ENCODE measurements at regions not wholly inside any gene's neighbourhood (a gene's known extent, or its start where the extent isn't known, plus 50 kb on each side); places are given as distances from the start of the nearest gene placed in this dataset.

DNA sequence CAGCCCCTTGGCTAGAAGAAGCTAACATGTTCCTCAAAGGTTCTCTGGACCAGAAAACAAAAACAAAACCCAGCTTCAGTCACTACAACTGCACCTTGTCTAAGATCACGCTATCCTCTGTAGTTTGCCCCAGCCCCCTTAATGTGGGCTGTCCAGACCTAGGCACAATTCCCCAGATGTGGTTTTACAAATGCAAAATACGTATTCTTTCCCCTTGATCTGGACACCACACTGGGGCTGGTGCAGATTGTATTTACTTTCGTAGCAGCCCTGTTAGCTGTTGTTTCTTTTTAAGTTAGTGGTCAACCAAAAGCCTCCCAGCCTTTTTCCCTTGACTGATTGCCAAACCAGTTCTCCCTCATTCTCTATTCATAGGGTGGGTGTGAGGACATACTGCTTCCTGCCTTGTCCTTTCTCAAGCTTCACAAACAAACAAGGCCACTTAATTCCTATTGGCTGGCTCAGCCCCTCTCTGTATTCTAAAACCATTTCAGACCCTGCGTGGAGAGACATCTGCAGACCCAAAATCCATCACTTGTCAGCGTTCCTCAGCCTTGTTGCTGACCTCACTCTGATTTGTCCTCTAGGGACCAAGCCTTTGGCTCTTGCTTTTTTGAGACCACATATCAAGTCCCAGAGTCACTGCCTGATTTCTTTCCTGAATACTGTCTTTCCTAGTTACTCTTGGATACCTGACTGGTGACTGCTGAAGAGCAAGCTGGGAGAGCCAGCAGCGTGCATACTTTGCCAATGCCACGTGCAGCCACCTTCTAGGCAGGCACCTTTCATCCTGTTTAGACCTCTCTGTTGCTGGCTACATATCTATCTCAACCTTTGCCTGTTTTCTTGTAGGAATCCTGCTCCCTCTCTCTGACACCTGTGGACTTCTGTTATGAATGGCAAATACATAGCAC lies 96.4 kb upstream of the RAB3GAP2 start:
- TF ChIP-seq, protein P1, sequence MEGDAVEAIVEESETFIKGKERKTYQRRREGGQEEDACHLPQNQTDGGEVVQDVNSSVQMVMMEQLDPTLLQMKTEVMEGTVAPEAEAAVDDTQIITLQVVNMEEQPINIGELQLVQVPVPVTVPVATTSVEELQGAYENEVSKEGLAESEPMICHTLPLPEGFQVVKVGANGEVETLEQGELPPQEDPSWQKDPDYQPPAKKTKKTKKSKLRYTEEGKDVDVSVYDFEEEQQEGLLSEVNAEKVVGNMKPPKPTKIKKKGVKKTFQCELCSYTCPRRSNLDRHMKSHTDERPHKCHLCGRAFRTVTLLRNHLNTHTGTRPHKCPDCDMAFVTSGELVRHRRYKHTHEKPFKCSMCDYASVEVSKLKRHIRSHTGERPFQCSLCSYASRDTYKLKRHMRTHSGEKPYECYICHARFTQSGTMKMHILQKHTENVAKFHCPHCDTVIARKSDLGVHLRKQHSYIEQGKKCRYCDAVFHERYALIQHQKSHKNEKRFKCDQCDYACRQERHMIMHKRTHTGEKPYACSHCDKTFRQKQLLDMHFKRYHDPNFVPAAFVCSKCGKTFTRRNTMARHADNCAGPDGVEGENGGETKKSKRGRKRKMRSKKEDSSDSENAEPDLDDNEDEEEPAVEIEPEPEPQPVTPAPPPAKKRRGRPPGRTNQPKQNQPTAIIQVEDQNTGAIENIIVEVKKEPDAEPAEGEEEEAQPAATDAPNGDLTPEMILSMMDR (IDR thresholded peaks at IDR 0.05 in 2 of 3, conservative IDR thresholded peaks at IDR 0.05 in 1 of 3; ENCODE audit: control insufficient read depth in 2 of 3, extremely low read depth in 1 of 3, insufficient read depth in 1 of 3, low read depth in 3 of 3, low read length in 3 of 3) = no peak
- TF ChIP-seq, protein P2, sequence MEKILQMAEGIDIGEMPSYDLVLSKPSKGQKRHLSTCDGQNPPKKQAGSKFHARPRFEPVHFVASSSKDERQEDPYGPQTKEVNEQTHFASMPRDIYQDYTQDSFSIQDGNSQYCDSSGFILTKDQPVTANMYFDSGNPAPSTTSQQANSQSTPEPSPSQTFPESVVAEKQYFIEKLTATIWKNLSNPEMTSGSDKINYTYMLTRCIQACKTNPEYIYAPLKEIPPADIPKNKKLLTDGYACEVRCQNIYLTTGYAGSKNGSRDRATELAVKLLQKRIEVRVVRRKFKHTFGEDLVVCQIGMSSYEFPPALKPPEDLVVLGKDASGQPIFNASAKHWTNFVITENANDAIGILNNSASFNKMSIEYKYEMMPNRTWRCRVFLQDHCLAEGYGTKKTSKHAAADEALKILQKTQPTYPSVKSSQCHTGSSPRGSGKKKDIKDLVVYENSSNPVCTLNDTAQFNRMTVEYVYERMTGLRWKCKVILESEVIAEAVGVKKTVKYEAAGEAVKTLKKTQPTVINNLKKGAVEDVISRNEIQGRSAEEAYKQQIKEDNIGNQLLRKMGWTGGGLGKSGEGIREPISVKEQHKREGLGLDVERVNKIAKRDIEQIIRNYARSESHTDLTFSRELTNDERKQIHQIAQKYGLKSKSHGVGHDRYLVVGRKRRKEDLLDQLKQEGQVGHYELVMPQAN (conservative IDR thresholded peaks at IDR 0.05) = no peak
- no peak for TF ChIP-seq SP1 (IDR thresholded peaks at IDR 0.05; ENCODE audit: low read depth, low read length)
- TF ChIP-seq POLR2AphosphoS2 (IDR thresholded peaks at IDR 0.05; ENCODE audit: low read depth, low read length) = no peak
- no peak for TF ChIP-seq SIN3A (IDR thresholded peaks at IDR 0.05; ENCODE audit: low read depth, low read length)
- TF ChIP-seq ZZZ3 (IDR thresholded peaks at IDR 0.05; ENCODE audit: control insufficient read depth, insufficient read length, low read depth) = no peak
- TF ChIP-seq EZH2 (IDR thresholded peaks at IDR 0.05; ENCODE audit: borderline replicate concordance, control insufficient read depth, low read depth, low read length) = no peak
- no peak for TF ChIP-seq ZNF274 (IDR thresholded peaks at IDR 0.05; ENCODE audit: insufficient read depth, insufficient read length)
- no peak for TF ChIP-seq SIX5 (IDR thresholded peaks at IDR 0.05; ENCODE audit: low read depth, low read length, severe bottlenecking)
- TF ChIP-seq POLR2AphosphoS5 (IDR thresholded peaks at IDR 0.05; ENCODE audit: low read length) = no peak
